ENCODE measurements at regions not wholly inside any gene's neighbourhood (a gene's known extent, or its start where the extent isn't known, plus 50 kb on each side); places are given as distances from the start of the nearest gene placed in this dataset.
"Not testable (repeated sequence)": the region's sequence is repeated elsewhere in the genome, so short reads cannot be mapped to it uniquely, and the experiment has no call there.

GRCh38 chr5:60487885-60488442 is 212.0 kb downstream of the DEPDC1B start:
- no peak for DNase-seq

GRCh38 chr5:60487476-60487875 is 212.5 kb downstream of the DEPDC1B start:
- DNase-seq = no peak

GRCh38 chr5:60485361-60485760 is 214.6 kb downstream of the DEPDC1B start:
- no peak for DNase-seq

GRCh38 chr5:60483050-60483449 is 216.9 kb downstream of the DEPDC1B start:
- DNase-seq = no peak

- DNase-seq = no peak
Observed at GRCh38 chr5:60482301-60482700, 217.7 kb downstream of the DEPDC1B start.

- DNase-seq = no peak
Observed at GRCh38 chr5:60479542-60479941, 220.4 kb downstream of the DEPDC1B start.

GRCh38 chr5:60477849-60478248 is 222.1 kb downstream of the DEPDC1B start:
- no peak for DNase-seq

- no peak for DNase-seq
Observed at GRCh38 chr5:60473654-60474053, 226.3 kb downstream of the DEPDC1B start.

GRCh38 chr5:60473027-60473426 is 226.9 kb downstream of the DEPDC1B start:
- not testable (repeated sequence) for DNase-seq

GRCh38 chr5:60470881-60471280 is 229.1 kb downstream of the DEPDC1B start:
- no peak for DNase-seq

- no peak for DNase-seq
Observed at GRCh38 chr5:60469286-60469685, 230.7 kb downstream of the DEPDC1B start.

GRCh38 chr5:60463179-60463868 is 236.6 kb downstream of the DEPDC1B start:
- peak; percentile 10 for DNase-seq

- DNase-seq = no peak
Observed at GRCh38 chr5:60458666-60459065, 241.3 kb downstream of the DEPDC1B start.

GRCh38 chr5:60457233-60457632 is 242.7 kb downstream of the DEPDC1B start:
- no peak for DNase-seq

- no peak for DNase-seq
Observed at GRCh38 chr5:60455589-60455988, 244.4 kb downstream of the DEPDC1B start.

GRCh38 chr5:60454277-60454676 is 245.7 kb downstream of the DEPDC1B start:
- not testable (repeated sequence) for DNase-seq

GRCh38 chr5:60453186-60453976 is 246.6 kb downstream of the DEPDC1B start:
- DNase-seq = no peak

- DNase-seq = no peak
Observed at GRCh38 chr5:60448600-60448999, 251.4 kb downstream of the DEPDC1B start.

- no peak for DNase-seq
Observed at GRCh38 chr5:60447488-60447920, 252.5 kb downstream of the DEPDC1B start.

- DNase-seq = no peak
Observed at GRCh38 chr5:60446917-60447316, 253.0 kb downstream of the DEPDC1B start.

- peak; percentile 71 for DNase-seq
Observed at GRCh38 chr5:60445921-60446320, 254.0 kb downstream of the DEPDC1B start.

- peak; percentile 3 for DNase-seq
Observed at GRCh38 chr5:60445427-60445826, 254.5 kb downstream of the DEPDC1B start.

GRCh38 chr5:60444661-60445360 is 255.2 kb downstream of the DEPDC1B start:
- peak; percentile 72 for DNase-seq
